IMR-90 (cell line): ENCODE measurements at regions not wholly inside any gene's neighbourhood (a gene's known extent, or its start where the extent isn't known, plus 50 kb on each side); places are given as distances from the start of the nearest gene placed in this dataset.

ENCODE experiments used
- ATAC-seq: fragments of 200-7000 bp; cut with Tn5 transposase; 2 replicates; pipeline ENCODE4 v1.9.1; 2020; ENCODE audit warnings: low read depth, mild to moderate bottlenecking, moderate library complexity
- BruUV-seq: library from RNA; stranded (reverse); fragments of 400-500 nt; replicated peaks from 2 replicates; lab custom pipeline; 2021; lab: Mats Ljungman, UMichigan
- CTCF ChIA-PET: fragments of 300-600 bp; formaldehyde crosslinking; extraction: SDS; loops from one replicate; lab custom pipeline; 2021; ENCODE audit warnings: antibody characterized with exemption; lab: Yijun Ruan, JAX
- POLR2A ChIA-PET: fragments of 300-600 bp; sonication (Branson Sonifier 250); formaldehyde crosslinking; loops from one replicate; lab custom pipeline; 2022; ENCODE audit warnings: antibody characterized with exemption; ENCODE audit not compliant: unreplicated experiment; lab: Charles Lee
- DNase-seq: peaks from one replicate; pipeline ENCODE4 v3.0.0; 2013
- H2AFZ ChIP-seq: replicated peaks from 2 replicates; pipeline ENCODE3; 2013; ENCODE audit warnings: low read length, mild to moderate bottlenecking; ENCODE audit not compliant: poor library complexity
- H2AK5ac ChIP-seq: 2 replicates; pipeline ENCODE4 v1.6.1; 2013; ENCODE audit warnings: low read depth, low read length, inconsistent platforms
- H2AK9ac ChIP-seq: replicated peaks from 2 replicates; pipeline ENCODE3; 2013; ENCODE audit warnings: mild to moderate bottlenecking, low read depth, low read length, moderate library complexity; ENCODE audit not compliant: poor library complexity
- H2BK120ac ChIP-seq: 2 replicates; pipeline ENCODE4 v1.6.1; 2013; ENCODE audit warnings: low read depth, low read length, inconsistent platforms
- H2BK15ac ChIP-seq: 3 replicates; pipeline ENCODE4 v1.6.1; 2013; ENCODE audit warnings: low read depth, low read length, inconsistent platforms
- H2BK20ac ChIP-seq: 2 replicates; pipeline ENCODE4 v1.6.1; 2013; ENCODE audit warnings: low read depth, mild to moderate bottlenecking, inconsistent platforms, low read length, moderate library complexity
- H2BK5ac ChIP-seq: 2 replicates; pipeline ENCODE4 v1.6.1; 2013; ENCODE audit warnings: mild to moderate bottlenecking, low read depth, low read length, inconsistent platforms; ENCODE audit not compliant: poor library complexity, severe bottlenecking
- H3K14ac ChIP-seq: replicated peaks from 2 replicates; pipeline ENCODE4 v1.6.1; 2013; ENCODE audit warnings: low read depth, low read length, inconsistent platforms
- H3K18ac ChIP-seq: 2 replicates; pipeline ENCODE4 v1.6.1; 2013; ENCODE audit warnings: low read depth, low read length, control low read depth
- H3K23ac ChIP-seq: 2 replicates; pipeline ENCODE4 v1.6.1; 2013; ENCODE audit warnings: low read depth, low read length, inconsistent platforms
- H3K27ac ChIP-seq: 2 replicates; pipeline ENCODE4 v1.5.1; 2013; ENCODE audit warnings: mild to moderate bottlenecking, control low read depth, low read length; ENCODE audit not compliant: insufficient read depth
- H3K27me3 ChIP-seq: 2 replicates; pipeline ENCODE4 v1.6.1; 2013; ENCODE audit warnings: low read length; ENCODE audit not compliant: control insufficient read depth, insufficient read depth
- H3K36me3 ChIP-seq: 2 replicates; pipeline ENCODE4 v1.6.1; 2013; ENCODE audit warnings: low read length, mixed read lengths; ENCODE audit not compliant: control insufficient read depth, insufficient read depth
- H3K4ac ChIP-seq: 2 replicates; pipeline ENCODE4 v1.6.1; 2013; ENCODE audit warnings: low read depth, low read length, inconsistent platforms
- H3K4me1 ChIP-seq: 2 replicates; pipeline ENCODE4 v1.6.1; 2013; ENCODE audit warnings: low read length, mixed read lengths; ENCODE audit not compliant: control insufficient read depth, insufficient read depth
- H3K4me2 ChIP-seq: 2 replicates; pipeline ENCODE4 v1.6.1; 2013; ENCODE audit warnings: low read depth, mild to moderate bottlenecking, control low read depth, low read length, moderate library complexity
- H3K4me3 ChIP-seq: 2 replicates; pipeline ENCODE4 v1.5.1; 2013; ENCODE audit warnings: low read depth, mild to moderate bottlenecking, control low read depth, low read length, moderate library complexity; ENCODE audit not compliant: insufficient read depth
- H3K56ac ChIP-seq: 2 replicates; pipeline ENCODE4 v1.6.1; 2013; ENCODE audit warnings: low read length, inconsistent platforms; ENCODE audit not compliant: insufficient read depth; ENCODE audit errors: extremely low read depth
- H3K79me1 ChIP-seq, 2 experiments: 2 replicates each; pipeline ENCODE4 v1.6.1; 2013; ENCODE audit warnings: low read length in 2 of 2, inconsistent platforms in 1 of 2, low read depth in 1 of 2
- H3K9ac ChIP-seq: 2 replicates; pipeline ENCODE4 v1.6.1; 2013; ENCODE audit warnings: low read depth, low read length, control low read depth
- H3K9me1 ChIP-seq: 2 replicates; pipeline ENCODE4 v1.6.1; 2013; ENCODE audit warnings: low read length, inconsistent platforms; ENCODE audit not compliant: insufficient read depth
- H3K9me3 ChIP-seq: 2 replicates; pipeline ENCODE4 v1.6.1; 2013; ENCODE audit warnings: low read length; ENCODE audit not compliant: control insufficient read depth, insufficient read depth
- H4K20me1 ChIP-seq: 2 replicates; pipeline ENCODE4 v1.6.1; 2013; ENCODE audit warnings: low read length, inconsistent platforms; ENCODE audit not compliant: insufficient read depth
- H4K5ac ChIP-seq: 2 replicates; pipeline ENCODE4 v1.6.1; 2013; ENCODE audit warnings: mild to moderate bottlenecking, low read depth, low read length, control low read depth
- H4K8ac ChIP-seq, 2 experiments: 2 replicates each; pipeline ENCODE4 v1.6.1; 2013; ENCODE audit warnings: low read depth in 2 of 2, low read length in 2 of 2, control low read depth in 1 of 2, inconsistent platforms in 1 of 2
- H4K91ac ChIP-seq: 2 replicates; pipeline ENCODE4 v1.6.1; 2013; ENCODE audit warnings: low read depth, low read length, inconsistent platforms; ENCODE audit not compliant: insufficient read depth
- BHLHE40 ChIP-seq: fragments of 150-350 bp; IDR thresholded peaks from 2 replicates; pipeline ENCODE4 v1.6.1; 2016; ENCODE audit warnings: mild to moderate bottlenecking, low read depth, low read length
- CEBPB ChIP-seq: IDR thresholded peaks from 2 replicates; pipeline ENCODE4 v1.6.1; 2012; ENCODE audit warnings: low read depth, low read length, improper control_type of control experiment
- CHD1 ChIP-seq: IDR thresholded peaks from 2 replicates; pipeline ENCODE4 v1.6.1; 2012; ENCODE audit warnings: low read depth, low read length, improper control_type of control experiment
- CTCF ChIP-seq: conservative IDR thresholded peaks from 2 replicates; pipeline ENCODE4 v1.5.1; 2012; ENCODE audit warnings: mild to moderate bottlenecking, low read depth, low read length, improper control_type of control experiment
- ELK1 ChIP-seq: fragments of 150-350 bp; IDR thresholded peaks from 2 replicates; pipeline ENCODE4 v1.6.1; 2016; ENCODE audit warnings: low read depth, mild to moderate bottlenecking, low read length, moderate library complexity, borderline replicate concordance
- FOS ChIP-seq: fragments of 150-350 bp; IDR thresholded peaks from 2 replicates; pipeline ENCODE4 v1.6.1; 2016; ENCODE audit warnings: low read depth, low read length
- MAFK ChIP-seq: IDR thresholded peaks from 2 replicates; pipeline ENCODE4 v1.6.1; 2012; ENCODE audit warnings: low read depth, low read length, improper control_type of control experiment
- MAZ ChIP-seq: IDR thresholded peaks from 2 replicates; pipeline ENCODE4 v1.6.1; 2012; ENCODE audit warnings: low read depth, mild to moderate bottlenecking, low read length, improper control_type of control experiment, moderate library complexity, borderline replicate concordance
- MXI1 ChIP-seq: IDR thresholded peaks from 2 replicates; pipeline ENCODE4 v1.6.1; 2012; ENCODE audit warnings: low read depth, mild to moderate bottlenecking, low read length, moderate library complexity, borderline replicate concordance
- NFE2L2 ChIP-seq: fragments of 150-350 bp; IDR thresholded peaks from 2 replicates; pipeline ENCODE4 v1.6.1; 2016; ENCODE audit warnings: low read depth, mild to moderate bottlenecking, low read length
- POLR2A ChIP-seq: IDR thresholded peaks from 2 replicates; pipeline ENCODE4 v1.6.1; 2012; ENCODE audit warnings: mild to moderate bottlenecking, low read depth, low read length
- RAD21 ChIP-seq: IDR thresholded peaks from 2 replicates; pipeline ENCODE4 v1.6.1; 2012; ENCODE audit warnings: low read length, improper control_type of control experiment
- RCOR1 ChIP-seq: IDR thresholded peaks from 2 replicates; pipeline ENCODE4 v1.6.1; 2012; ENCODE audit warnings: mild to moderate bottlenecking, low read length, improper control_type of control experiment; ENCODE audit not compliant: insufficient replicate concordance
- RFX5 ChIP-seq: IDR thresholded peaks from 2 replicates; pipeline ENCODE4 v1.8.0; 2012; ENCODE audit warnings: low read depth, mild to moderate bottlenecking, low read length, moderate library complexity
- SMC3 ChIP-seq: fragments of 150-350 bp; IDR thresholded peaks from 2 replicates; pipeline ENCODE4 v1.6.1; 2016; ENCODE audit warnings: low read depth, mild to moderate bottlenecking, antibody characterized with exemption, low read length, moderate library complexity
- USF2 ChIP-seq: fragments of 150-350 bp; IDR thresholded peaks from 2 replicates; pipeline ENCODE4 v1.6.1; 2017; ENCODE audit warnings: mild to moderate bottlenecking, antibody characterized with exemption, low read length, low read depth
- WGBS, 2 experiments: methylation state at CpG; one replicate each; pipeline versions ENCODE4 v1.1.5 to v1.1.7; 2013; ENCODE audit warnings: missing lambda C conversion rate in 2 of 2; ENCODE audit not compliant: insufficient read length in 1 of 2; ENCODE audit errors: extremely low coverage in 2 of 2; 5-methylcytosine and 5-hydroxymethylcytosine counted together
- dilution Hi-C: fragments of 300-500 bp; cut with HindIII; formaldehyde crosslinking; loops from one replicate; pipeline ENCODE4 v1.14.3; 2018; ENCODE audit warnings: low sequenced_read_pairs; ENCODE audit not compliant: unreplicated experiment
- in situ Hi-C: fragments of 300-500 bp; cut with MboI; formaldehyde crosslinking; loops from 3 replicates; pipeline ENCODE4 v1.14.3; 2019; ENCODE audit warnings: low sequenced_read_pairs, inconsistent platforms, mixed read lengths
- intact Hi-C: fragments of 100-400 bp; cut with micrococcal nuclease; formaldehyde crosslinking; loops from 2 replicates; pipeline ENCODE4 v1.10.0; 2022

- intact Hi-C loops = no loop called here
- no peak overlapping the region for H2BK15ac ChIP-seq
- CTCF ChIA-PET = no interaction called here
- no peak for TF ChIP-seq RCOR1
- no peak for TF ChIP-seq RFX5
- no peak for TF ChIP-seq CEBPB
- TF ChIP-seq MAZ = no peak
- no peak for TF ChIP-seq MXI1
- TF ChIP-seq ELK1 = no peak
- no peak for TF ChIP-seq CHD1
- no peak for TF ChIP-seq POLR2A
- no peak for TF ChIP-seq USF2
- TF ChIP-seq BHLHE40 = no peak
- no peak for TF ChIP-seq MAFK
- TF ChIP-seq SMC3 = no peak
- no peak for TF ChIP-seq NFE2L2
- no peak for TF ChIP-seq FOS
- TF ChIP-seq RAD21 = no peak
- no peak for TF ChIP-seq CTCF
- in situ Hi-C loops = no loop called here
- H3K9me3 ChIP-seq = no peaks in the 10 kb centered on the region
- DNase-seq (no peak), ATAC-seq (no peak)
- no peak overlapping the region for H2BK5ac ChIP-seq
- H3K4ac ChIP-seq = no peak overlapping the region
- H3K9me1 ChIP-seq = no peaks in the 10 kb centered on the region
- no peak overlapping the region for H3K18ac ChIP-seq
- H3K23ac ChIP-seq = no peak overlapping the region
- H4K5ac ChIP-seq = no peak overlapping the region
- H3K14ac ChIP-seq = no peak overlapping the region
- H3K36me3 ChIP-seq = no peaks in the 10 kb centered on the region
- H2BK20ac ChIP-seq = no peak overlapping the region
- no peaks in the 10 kb centered on the region for H4K20me1 ChIP-seq
- no peak overlapping the region for H2AK5ac ChIP-seq
- no peak overlapping the region for H3K27ac ChIP-seq
- WGBS, 2 experiments = no CpG with 5 or more reads among the region's 4 CpGs
- no peak overlapping the region for H2AFZ ChIP-seq
- no peak overlapping the region for H3K4me3 ChIP-seq
- no peaks in the 10 kb centered on the region for H3K79me1 ChIP-seq
- H2BK120ac ChIP-seq = no peak overlapping the region
- no peak overlapping the region for H3K9ac ChIP-seq
- no peaks in the 10 kb centered on the region for H3K4me1 ChIP-seq
- H4K8ac ChIP-seq = no peak overlapping the region
- no peak overlapping the region for H3K4me2 ChIP-seq
- H3K56ac ChIP-seq = no peak overlapping the region
- no peak overlapping the region for H2AK9ac ChIP-seq
- BruUV-seq = no TSS peak
- no peak overlapping the region for H4K91ac ChIP-seq
- POLR2A ChIA-PET = no interaction called here
- H3K27me3 ChIP-seq = no peaks in the 10 kb centered on the region
- dilution Hi-C loops = no loop called here
Observed at GRCh38 chr5:126126574-126126973, 296.6 kb upstream of the GRAMD2B start.
